GM12878 (cell line): ENCODE measurements at regions not wholly inside any gene's neighbourhood (a gene's known extent, or its start where the extent isn't known, plus 50 kb on each side); places are given as distances from the start of the nearest gene placed in this dataset.

Experiments used
- ATF3 ChIP-seq: IDR thresholded peaks from 2 replicates; pipeline ENCODE4 v1.6.1; 2011; ENCODE audit warnings: low read depth, mild to moderate bottlenecking, low read length, moderate library complexity, borderline replicate concordance; ENCODE audit errors: extremely low read depth
- EP300 ChIP-seq, 2 experiments: fragments of 150-350 bp in 1 of 2; IDR thresholded peaks; 2 replicates each; pipeline ENCODE4 v1.6.1; 2011 to 2012; ENCODE audit warnings: low read depth in 2 of 2, low read length in 2 of 2, borderline replicate concordance in 1 of 2, improper control_type of control experiment in 1 of 2, inconsistent platforms in 1 of 2; ENCODE audit not compliant: control insufficient read depth in 1 of 2
- ESRRA ChIP-seq: IDR thresholded peaks from 2 replicates; pipeline ENCODE4 v1.6.1; 2012; ENCODE audit warnings: mild to moderate bottlenecking, low read length, improper control_type of control experiment
- KDM1A ChIP-seq: fragments of 200-600 bp; sonication (generic); IDR thresholded peaks from 2 replicates; pipeline ENCODE4 v1.6.1; 2016; ENCODE audit warnings: borderline replicate concordance
- NBN ChIP-seq: fragments of 450-650 bp; IDR thresholded peaks from 2 replicates; pipeline ENCODE4 v1.6.1; 2016
- NFXL1 ChIP-seq: fragments of 450-650 bp; IDR thresholded peaks from 2 replicates; pipeline ENCODE4 v1.6.1; 2017; ENCODE audit warnings: antibody characterized with exemption, mild to moderate bottlenecking, borderline replicate concordance
- ZNF217 ChIP-seq: fragments of 450-650 bp; IDR thresholded peaks from 2 replicates; pipeline ENCODE4 v1.6.1; 2017; ENCODE audit warnings: antibody characterized with exemption, mild to moderate bottlenecking
- ZSCAN29 ChIP-seq: fragments of 450-650 bp; IDR thresholded peaks from 2 replicates; pipeline ENCODE4 v1.6.1; 2017; ENCODE audit warnings: mild to moderate bottlenecking, moderate library complexity
- TF ChIP-seq, protein P1 (sequence below), 3 experiments: IDR thresholded peaks in 2 of 3; conservative IDR thresholded peaks in 1 of 3; 2 replicates each; pipeline ENCODE4 v1.5.1; 2011; ENCODE audit warnings: low read depth in 3 of 3, low read length in 3 of 3, mild to moderate bottlenecking in 3 of 3, control low read depth in 2 of 3, moderate library complexity in 2 of 3, inconsistent platforms in 1 of 3, mixed read lengths in 1 of 3; ENCODE audit not compliant: control insufficient read depth in 2 of 3, insufficient read depth in 1 of 3; ENCODE audit errors: extremely low read depth in 1 of 3
- TF ChIP-seq, protein P2 (sequence below): fragments of 150-350 bp; IDR thresholded peaks from 2 replicates; pipeline ENCODE4 v1.6.1; 2016; ENCODE audit warnings: low read depth, low read length

DNA sequence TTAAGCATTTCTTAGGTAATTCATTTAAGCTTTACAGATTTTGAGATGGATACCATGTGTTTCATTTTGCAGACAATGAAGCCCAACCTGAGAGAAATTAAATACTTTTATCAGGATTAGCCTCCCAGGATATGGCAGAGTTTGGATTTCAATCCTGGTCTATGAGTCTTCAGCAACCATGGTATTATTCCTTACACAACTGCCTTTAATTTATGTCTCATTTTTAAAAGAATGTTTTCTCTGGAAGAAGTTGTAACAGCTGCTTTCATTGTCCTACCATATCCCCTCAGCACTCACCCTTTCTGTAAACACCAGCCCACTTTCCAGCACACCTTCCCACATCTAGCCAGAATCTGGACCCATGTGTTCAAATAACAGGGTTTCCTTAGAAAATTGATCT lies 863.7 kb upstream of the VRK2 start:
- no peak for TF ChIP-seq ZSCAN29
- TF ChIP-seq NBN = no peak
- TF ChIP-seq, protein P1, sequence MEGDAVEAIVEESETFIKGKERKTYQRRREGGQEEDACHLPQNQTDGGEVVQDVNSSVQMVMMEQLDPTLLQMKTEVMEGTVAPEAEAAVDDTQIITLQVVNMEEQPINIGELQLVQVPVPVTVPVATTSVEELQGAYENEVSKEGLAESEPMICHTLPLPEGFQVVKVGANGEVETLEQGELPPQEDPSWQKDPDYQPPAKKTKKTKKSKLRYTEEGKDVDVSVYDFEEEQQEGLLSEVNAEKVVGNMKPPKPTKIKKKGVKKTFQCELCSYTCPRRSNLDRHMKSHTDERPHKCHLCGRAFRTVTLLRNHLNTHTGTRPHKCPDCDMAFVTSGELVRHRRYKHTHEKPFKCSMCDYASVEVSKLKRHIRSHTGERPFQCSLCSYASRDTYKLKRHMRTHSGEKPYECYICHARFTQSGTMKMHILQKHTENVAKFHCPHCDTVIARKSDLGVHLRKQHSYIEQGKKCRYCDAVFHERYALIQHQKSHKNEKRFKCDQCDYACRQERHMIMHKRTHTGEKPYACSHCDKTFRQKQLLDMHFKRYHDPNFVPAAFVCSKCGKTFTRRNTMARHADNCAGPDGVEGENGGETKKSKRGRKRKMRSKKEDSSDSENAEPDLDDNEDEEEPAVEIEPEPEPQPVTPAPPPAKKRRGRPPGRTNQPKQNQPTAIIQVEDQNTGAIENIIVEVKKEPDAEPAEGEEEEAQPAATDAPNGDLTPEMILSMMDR (IDR thresholded peaks at IDR 0.05 in 2 of 3, conservative IDR thresholded peaks at IDR 0.05 in 1 of 3; ENCODE audit: control insufficient read depth in 2 of 3, extremely low read depth in 1 of 3, insufficient read depth in 1 of 3, low read depth in 3 of 3, low read length in 3 of 3) = no peak
- no peak for TF ChIP-seq ESRRA
- TF ChIP-seq, protein P2, sequence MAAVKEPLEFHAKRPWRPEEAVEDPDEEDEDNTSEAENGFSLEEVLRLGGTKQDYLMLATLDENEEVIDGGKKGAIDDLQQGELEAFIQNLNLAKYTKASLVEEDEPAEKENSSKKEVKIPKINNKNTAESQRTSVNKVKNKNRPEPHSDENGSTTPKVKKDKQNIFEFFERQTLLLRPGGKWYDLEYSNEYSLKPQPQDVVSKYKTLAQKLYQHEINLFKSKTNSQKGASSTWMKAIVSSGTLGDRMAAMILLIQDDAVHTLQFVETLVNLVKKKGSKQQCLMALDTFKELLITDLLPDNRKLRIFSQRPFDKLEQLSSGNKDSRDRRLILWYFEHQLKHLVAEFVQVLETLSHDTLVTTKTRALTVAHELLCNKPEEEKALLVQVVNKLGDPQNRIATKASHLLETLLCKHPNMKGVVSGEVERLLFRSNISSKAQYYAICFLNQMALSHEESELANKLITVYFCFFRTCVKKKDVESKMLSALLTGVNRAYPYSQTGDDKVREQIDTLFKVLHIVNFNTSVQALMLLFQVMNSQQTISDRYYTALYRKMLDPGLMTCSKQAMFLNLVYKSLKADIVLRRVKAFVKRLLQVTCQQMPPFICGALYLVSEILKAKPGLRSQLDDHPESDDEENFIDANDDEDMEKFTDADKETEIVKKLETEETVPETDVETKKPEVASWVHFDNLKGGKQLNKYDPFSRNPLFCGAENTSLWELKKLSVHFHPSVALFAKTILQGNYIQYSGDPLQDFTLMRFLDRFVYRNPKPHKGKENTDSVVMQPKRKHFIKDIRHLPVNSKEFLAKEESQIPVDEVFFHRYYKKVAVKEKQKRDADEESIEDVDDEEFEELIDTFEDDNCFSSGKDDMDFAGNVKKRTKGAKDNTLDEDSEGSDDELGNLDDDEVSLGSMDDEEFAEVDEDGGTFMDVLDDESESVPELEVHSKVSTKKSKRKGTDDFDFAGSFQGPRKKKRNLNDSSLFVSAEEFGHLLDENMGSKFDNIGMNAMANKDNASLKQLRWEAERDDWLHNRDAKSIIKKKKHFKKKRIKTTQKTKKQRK = no peak
- TF ChIP-seq NFXL1 = no peak
- TF ChIP-seq EP300 (IDR thresholded peaks at IDR 0.05; ENCODE audit: borderline replicate concordance in 1 of 2, control insufficient read depth in 1 of 2, low read depth in 2 of 2, low read length in 2 of 2) = no peak
- no peak for TF ChIP-seq ATF3
- no peak for TF ChIP-seq KDM1A
- TF ChIP-seq ZNF217 = no peak
